Ovary (tissue), 7 donors: ENCODE measurements at regions not wholly inside any gene's neighbourhood (a gene's known extent, or its start where the extent isn't known, plus 50 kb on each side); places are given as distances from the start of the nearest gene placed in this dataset.

ENCODE experiments used
- DNase-seq, 5 donors: peaks; one replicate each; pipeline ENCODE4 v3.0.0-alpha.2; 2019 to 2020
- H3K27ac ChIP-seq, 2 donors: fragments of 200-600 bp; one replicate each; pipeline versions ENCODE4 v1.5.1 to v1.8.0; 2019 to 2022
- H3K27me3 ChIP-seq: fragments of 200-600 bp; one replicate; pipeline ENCODE4 v1.8.0; 2022
- H3K36me3 ChIP-seq: fragments of 200-600 bp; sonication (generic); one replicate; pipeline ENCODE4 v1.5.1; 2019
- H3K4me1 ChIP-seq: one replicate; pipeline ENCODE4 v1.8.1; 2013; ENCODE audit warnings: mild to moderate bottlenecking, moderate library complexity; ENCODE audit not compliant: insufficient read depth
- H3K4me3 ChIP-seq: fragments of 200-600 bp; sonication (generic); one replicate; pipeline ENCODE4 v1.5.1; 2017
- H3K9me3 ChIP-seq, 2 donors: fragments of 200-600 bp in 1 of 2; sonication (generic) in 1 of 2; one replicate each; pipeline versions ENCODE4 v1.5.1 to v1.8.1; 2013 to 2019; ENCODE audit warnings: mild to moderate bottlenecking in 1 of 2, moderate library complexity in 1 of 2
- EP300 ChIP-seq: sonication (generic); formaldehyde crosslinking; IDR thresholded peaks from one replicate; pipeline ENCODE4 v1.6.1; 2017; ENCODE audit warnings: antibody characterized with exemption
- POLR2A ChIP-seq: fragments of 450-650 bp; IDR thresholded peaks from one replicate; pipeline ENCODE4 v1.6.1; 2017; ENCODE audit warnings: antibody characterized with exemption, mild to moderate bottlenecking, moderate library complexity
- WGBS, 3 donors: extraction: QIAGEN DNeasy Blood & Tissue Kit in 1 of 3; methylation state at CpG; one replicate each; pipeline versions ENCODE4 v1.1.5 to v1.1.7; 2013 to 2017; 5-methylcytosine and 5-hydroxymethylcytosine counted together
- intact Hi-C, 4 donors: fragments of 100-400 bp; cut with DNase I; formaldehyde crosslinking; loops; one replicate each; pipeline versions ENCODE4 v1.11.0 to v1.15.1; 2022 to 2023
- TF ChIP-seq, protein P1 (sequence below), 3 donors: fragments of 450-650 bp in 2 of 3; fragments of 200-600 bp in 1 of 3; IDR thresholded peaks; one replicate each; pipeline versions ENCODE4 v1.5.1 to v1.8.0; 2016 to 2022; ENCODE audit warnings: antibody characterized with exemption in 3 of 3, mild to moderate bottlenecking in 1 of 3
- donor health status: DM: no; HTN: no; CAD: no; lungs with moderate emphysema.
- donor health status: DM: no; HTN: no; CAD: no.
- donor health status: Bipolar disorder and iron deficiency.
- donor health status: DM: no; HTN: no; CAD: no.
- donor health status: DM: yes; HTN: yes; CAD: no.

DNA sequence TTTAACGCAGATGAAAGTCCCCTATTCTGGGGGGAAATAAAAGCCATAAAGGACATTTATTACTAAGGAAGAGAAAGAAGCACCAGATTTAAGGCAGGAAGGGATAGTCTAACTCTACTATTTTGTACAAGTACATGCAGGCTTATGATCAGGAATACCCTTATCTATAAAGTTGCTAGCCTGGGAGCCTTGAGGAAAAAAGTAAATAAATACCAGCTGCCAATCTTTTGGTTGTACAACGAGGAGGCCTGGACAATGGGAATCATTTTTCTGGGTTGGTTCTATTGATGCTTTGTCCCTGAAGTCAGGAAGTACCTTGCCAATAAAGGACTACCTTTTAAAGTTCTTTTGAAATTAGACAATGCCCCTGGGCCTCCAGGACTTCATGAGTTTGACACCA, 367.8 kb downstream of the LMO4 start:
- DNase-seq: no peak
- Histone ChIP-seq H3K9me3 (no peaks in the 10 kb centered on the region), H3K4me1 (no peaks in the 10 kb centered on the region), H3K4me3 (no peak overlapping the region), H3K36me3 (no peaks in the 10 kb centered on the region), H3K27me3 (no peaks in the 10 kb centered on the region), H3K27ac (no peak overlapping the region)
- WGBS, 3 donors: 71 to 83% (median 79%) methylated on average over 2 of the region's 2 CpGs
- intact Hi-C loops: no loop called here
- TF ChIP-seq POLR2A (no peak), EP300 (no peak)
- TF ChIP-seq, protein P1, sequence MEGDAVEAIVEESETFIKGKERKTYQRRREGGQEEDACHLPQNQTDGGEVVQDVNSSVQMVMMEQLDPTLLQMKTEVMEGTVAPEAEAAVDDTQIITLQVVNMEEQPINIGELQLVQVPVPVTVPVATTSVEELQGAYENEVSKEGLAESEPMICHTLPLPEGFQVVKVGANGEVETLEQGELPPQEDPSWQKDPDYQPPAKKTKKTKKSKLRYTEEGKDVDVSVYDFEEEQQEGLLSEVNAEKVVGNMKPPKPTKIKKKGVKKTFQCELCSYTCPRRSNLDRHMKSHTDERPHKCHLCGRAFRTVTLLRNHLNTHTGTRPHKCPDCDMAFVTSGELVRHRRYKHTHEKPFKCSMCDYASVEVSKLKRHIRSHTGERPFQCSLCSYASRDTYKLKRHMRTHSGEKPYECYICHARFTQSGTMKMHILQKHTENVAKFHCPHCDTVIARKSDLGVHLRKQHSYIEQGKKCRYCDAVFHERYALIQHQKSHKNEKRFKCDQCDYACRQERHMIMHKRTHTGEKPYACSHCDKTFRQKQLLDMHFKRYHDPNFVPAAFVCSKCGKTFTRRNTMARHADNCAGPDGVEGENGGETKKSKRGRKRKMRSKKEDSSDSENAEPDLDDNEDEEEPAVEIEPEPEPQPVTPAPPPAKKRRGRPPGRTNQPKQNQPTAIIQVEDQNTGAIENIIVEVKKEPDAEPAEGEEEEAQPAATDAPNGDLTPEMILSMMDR (IDR thresholded peaks at IDR 0.05): no peak

DNA sequence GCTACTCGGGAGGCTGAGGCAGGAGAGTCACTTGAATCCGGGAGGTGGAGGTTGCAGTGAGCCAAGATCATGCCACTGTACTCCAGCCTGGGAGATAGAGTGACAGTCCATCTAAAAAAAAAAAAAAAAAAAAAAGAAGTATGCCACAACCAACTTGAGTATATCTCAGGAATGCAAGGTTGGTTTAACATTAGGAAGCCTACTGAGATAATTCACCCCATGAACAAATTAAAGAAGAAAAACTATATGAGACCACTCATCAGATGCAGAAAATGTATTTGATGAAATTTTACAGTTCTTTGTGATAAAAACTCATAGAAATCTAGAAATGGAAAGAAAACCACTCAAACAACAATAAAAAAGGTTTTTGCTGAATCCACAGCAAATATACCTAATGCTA, 373.8 kb downstream of the LMO4 start:
- Histone ChIP-seq H3K36me3 (no peaks in the 10 kb centered on the region), H3K4me1 (no peaks in the 10 kb centered on the region), H3K27ac (no peak overlapping the region), H3K9me3 (no peaks in the 10 kb centered on the region), H3K27me3 (no peaks in the 10 kb centered on the region), H3K4me3 (no peak overlapping the region)
- intact Hi-C loops: no loop called here
- TF ChIP-seq EP300 (no peak), POLR2A (no peak)
- TF ChIP-seq, protein P1 (IDR thresholded peaks at IDR 0.05): no peak
- WGBS, 3 donors: 96 to 99% (median 98%) methylated on average over 2 of the region's 2 CpGs
- no peak for DNase-seq

DNA sequence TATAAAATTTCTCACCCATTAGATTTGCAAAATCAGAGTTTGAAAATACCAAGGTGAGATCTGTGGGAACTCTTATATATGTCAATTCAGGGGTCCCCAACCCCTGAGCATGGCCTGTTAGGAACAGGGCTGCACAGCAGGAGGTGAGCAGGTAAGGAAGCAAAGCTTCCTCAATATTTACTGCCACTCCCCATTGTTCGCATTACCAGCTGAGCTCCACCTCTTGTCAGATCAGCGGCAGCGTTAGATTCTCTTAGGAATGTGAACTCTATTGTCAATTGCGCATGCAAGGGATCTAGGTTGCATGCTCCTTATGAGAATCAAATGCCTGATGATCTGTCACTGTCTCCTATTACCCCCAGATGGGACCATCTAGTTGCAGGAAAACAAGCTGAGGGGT, 376.6 kb downstream of the LMO4 start:
- no peaks in the 10 kb centered on the region for H3K9me3 ChIP-seq
- intact Hi-C loops: no loop called here
- no peak overlapping the region for H3K27ac ChIP-seq
- WGBS, 3 donors: 94 to 97% (median 95%) methylated on average over 4 of the region's 4 CpGs
- H3K4me1 ChIP-seq: no peaks in the 10 kb centered on the region
- DNase-seq: no peak
- H3K27me3 ChIP-seq: no peaks in the 10 kb centered on the region
- no peak overlapping the region for H3K4me3 ChIP-seq
- H3K36me3 ChIP-seq: no peaks in the 10 kb centered on the region
- TF ChIP-seq POLR2A (no peak), EP300 (no peak)
- TF ChIP-seq, protein P1 (IDR thresholded peaks at IDR 0.05): no peak

DNA sequence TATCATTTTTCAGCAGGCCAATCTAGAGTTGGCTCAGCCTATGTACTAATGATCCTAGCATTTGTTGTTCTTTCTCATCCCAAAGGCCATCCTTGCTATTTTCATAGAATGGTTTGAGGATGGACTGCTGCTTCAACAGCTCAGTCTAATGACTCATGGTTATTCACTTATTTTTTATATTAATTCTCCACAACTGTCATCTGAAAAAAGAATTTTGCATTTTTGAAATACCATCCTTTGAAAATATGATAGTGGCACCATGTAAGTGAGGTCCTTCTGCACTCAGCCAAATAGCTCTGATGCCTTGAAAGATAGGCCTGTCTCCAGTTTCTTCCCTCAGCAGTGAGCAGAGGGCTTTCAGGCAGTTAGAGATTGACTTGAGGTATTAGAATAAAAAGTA, 377.5 kb downstream of the LMO4 start:
- intact Hi-C loops: no loop called here
- Histone ChIP-seq H3K4me1 (no peaks in the 10 kb centered on the region), H3K4me3 (no peak overlapping the region), H3K27me3 (no peaks in the 10 kb centered on the region), H3K27ac (no peak overlapping the region), H3K36me3 (no peaks in the 10 kb centered on the region), H3K9me3 (no peaks in the 10 kb centered on the region)
- TF ChIP-seq, protein P1 (IDR thresholded peaks at IDR 0.05): no peak
- TF ChIP-seq EP300: no peak
- no peak for TF ChIP-seq POLR2A
- DNase-seq: no peak

DNA sequence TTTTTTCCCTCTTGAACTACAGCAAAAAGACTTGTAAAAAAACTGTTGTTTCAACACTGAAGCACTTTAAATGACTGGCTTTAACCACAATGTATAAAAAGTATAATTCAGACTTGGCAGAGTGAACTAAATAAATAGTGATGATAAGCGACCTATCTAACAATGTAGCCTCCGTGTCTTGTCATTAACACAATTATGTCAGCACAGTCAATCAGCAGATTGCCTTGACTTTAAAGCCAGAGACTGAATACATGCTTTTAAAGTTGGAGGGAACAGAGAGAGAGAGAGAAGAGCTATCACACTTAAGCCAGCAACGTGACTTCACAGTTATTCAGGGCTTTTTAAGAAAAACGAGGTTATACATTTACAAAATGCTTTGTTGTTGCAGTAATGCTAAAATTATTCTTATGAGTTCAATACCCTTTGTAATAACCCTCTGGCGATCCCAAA, 378.1 kb downstream of the LMO4 start:
- no peak for DNase-seq
- 57 to 65% (median 58%) methylated on average over 5 of the region's 5 CpGs for whole genome bisulfite sequencing, 3 donors

More for the DNA sequence above, 378.1 kb downstream of the LMO4 start:
- intact Hi-C loops: no loop called here
- no peak for TF ChIP-seq POLR2A
- TF ChIP-seq EP300: no peak
- TF ChIP-seq, protein P1 (IDR thresholded peaks at IDR 0.05): no peak
- Histone ChIP-seq H3K9me3 (no peaks in the 10 kb centered on the region), H3K27ac (no peak overlapping the region), H3K27me3 (no peaks in the 10 kb centered on the region), H3K4me3 (no peak overlapping the region), H3K36me3 (no peaks in the 10 kb centered on the region), H3K4me1 (no peaks in the 10 kb centered on the region)
